SK-N-SH (cell line): ENCODE measurements at regions not wholly inside any gene's neighbourhood (a gene's known extent, or its start where the extent isn't known, plus 50 kb on each side); places are given as distances from the start of the nearest gene placed in this dataset.

Experiments used
- CTCF ChIA-PET: fragments of 300-600, 350-600 bp; formaldehyde crosslinking; extraction: SDS; loops from one replicate; lab custom pipeline; 2021; lab: Yijun Ruan, JAX
- POLR2A ChIA-PET: fragments of 350-600 bp; sonication (Branson Sonifier 250); formaldehyde crosslinking; extraction: SDS; loops from one replicate; lab custom pipeline; 2020; ENCODE audit warnings: antibody characterized with exemption, inconsistent platforms; lab: Yijun Ruan, JAX
- DNase-seq: peaks from one replicate; pipeline ENCODE4 v3.0.0; 2012
- H2AFZ ChIP-seq: fragments of 200-600 bp; sonication (generic); 2 replicates; pipeline ENCODE4 v1.8.1; 2016; ENCODE audit warnings: antibody characterized with exemption, mild to moderate bottlenecking, low read depth
- H3F3A ChIP-seq: fragments of 200-600 bp; sonication (generic); replicated peaks from 2 replicates; pipeline ENCODE3; 2016; ENCODE audit warnings: antibody characterized with exemption, mild to moderate bottlenecking; ENCODE audit not compliant: insufficient read depth
- H3K27ac ChIP-seq, 2 experiments: fragments of 200-500 bp in 1 of 2; fragments of 200-600 bp in 1 of 2; sonication (Bioruptor generic) in 1 of 2; sonication (generic), shearing (Covaris generic) in 1 of 2; 2 replicates each; pipeline versions ENCODE4 v1.5.1 to v1.6.1; 2014 to 2016; ENCODE audit warnings: low read depth in 2 of 2, inconsistent platforms in 1 of 2, low read length in 1 of 2, mild to moderate bottlenecking in 1 of 2, mixed read lengths in 1 of 2
- H3K27me3 ChIP-seq: fragments of 200-600 bp; sonication (generic), shearing (Covaris generic); 2 replicates; pipeline ENCODE4 v1.6.1; 2016; ENCODE audit warnings: mixed run types; ENCODE audit not compliant: insufficient read depth
- H3K36me3 ChIP-seq, 2 experiments: fragments of 200-500 bp in 1 of 2; fragments of 200-600 bp in 1 of 2; sonication (Bioruptor generic) in 1 of 2; sonication (generic) in 1 of 2; replicated peaks in 1 of 2; 2 replicates each; pipeline versions ENCODE3 to v1.5.1; 2014 to 2016; ENCODE audit warnings: low read length in 1 of 2, mild to moderate bottlenecking in 1 of 2; ENCODE audit not compliant: insufficient read depth in 2 of 2, control insufficient read depth in 1 of 2
- H3K4me1 ChIP-seq, 2 experiments: fragments of 200-500 bp in 1 of 2; fragments of 200-600 bp in 1 of 2; sonication (Bioruptor generic) in 1 of 2; sonication (generic), shearing (Covaris generic) in 1 of 2; 2 replicates each; pipeline versions ENCODE4 v1.5.1 to v1.6.1; 2014 to 2016; ENCODE audit warnings: low read depth in 1 of 2, low read length in 1 of 2, mixed run types in 1 of 2; ENCODE audit not compliant: insufficient read depth in 2 of 2, control insufficient read depth in 1 of 2
- H3K4me2 ChIP-seq: fragments of 200-600 bp; sonication (generic), shearing (Covaris generic); 2 replicates; pipeline ENCODE4 v1.6.1; 2017; ENCODE audit warnings: mixed run types
- H3K4me3 ChIP-seq, 2 experiments: fragments of 200-500 bp in 1 of 2; fragments of 200-600 bp in 1 of 2; sonication (Bioruptor generic) in 1 of 2; sonication (generic), shearing (Covaris generic) in 1 of 2; 2 replicates each; pipeline versions ENCODE4 v1.5.1 to v1.8.1; 2014 to 2016; ENCODE audit warnings: low read depth in 2 of 2, inconsistent platforms in 1 of 2, low read length in 1 of 2, mild to moderate bottlenecking in 1 of 2, mixed read lengths in 1 of 2, moderate library complexity in 1 of 2
- H3K79me2 ChIP-seq: fragments of 200-600 bp; sonication (generic); 2 replicates; pipeline ENCODE4 v1.8.1; 2017; ENCODE audit warnings: mild to moderate bottlenecking; ENCODE audit not compliant: insufficient read depth
- H3K9ac ChIP-seq: fragments of 200-600 bp; sonication (generic); 2 replicates; pipeline ENCODE4 v1.6.1; 2017; ENCODE audit warnings: mixed run types
- H3K9me2 ChIP-seq: fragments of 200-600 bp; sonication (generic); 2 replicates; pipeline ENCODE4 v1.6.1; 2017; ENCODE audit warnings: mixed run types
- H3K9me3 ChIP-seq: fragments of 200-600 bp; sonication (generic); 2 replicates; pipeline ENCODE4 v1.6.1; 2017; ENCODE audit warnings: mixed run types, mild to moderate bottlenecking, moderate library complexity
- H4K20me1 ChIP-seq: fragments of 200-600 bp; sonication (generic); 2 replicates; pipeline ENCODE4 v1.6.1; 2017; ENCODE audit warnings: mild to moderate bottlenecking, mixed run types; ENCODE audit not compliant: insufficient read depth
- ELF1 ChIP-seq: IDR thresholded peaks from 2 replicates; pipeline ENCODE4 v1.4.0; 2012
- EP300 ChIP-seq, 2 experiments: IDR thresholded peaks; 2 replicates each; pipeline versions ENCODE4 v1.4.0 to v1.6.1; 2012; ENCODE audit warnings: borderline replicate concordance in 1 of 2, low read depth in 1 of 2, low read length in 1 of 2
- FOXM1 ChIP-seq: IDR thresholded peaks from 2 replicates; pipeline ENCODE4 v1.4.0; 2012; ENCODE audit warnings: low read depth, mild to moderate bottlenecking
- MEF2A ChIP-seq: IDR thresholded peaks from 2 replicates; pipeline ENCODE4 v1.4.0; 2012; ENCODE audit warnings: low read depth, borderline replicate concordance
- MXI1 ChIP-seq: IDR thresholded peaks from 2 replicates; pipeline ENCODE4 v1.6.1; 2012; ENCODE audit warnings: mild to moderate bottlenecking, low read depth, low read length, improper control_type of control experiment
- NFIC ChIP-seq: IDR thresholded peaks from 2 replicates; pipeline ENCODE4 v1.4.0; 2012; ENCODE audit warnings: borderline replicate concordance
- TAF1 ChIP-seq: IDR thresholded peaks from 2 replicates; pipeline ENCODE4 v1.6.1; 2012; ENCODE audit warnings: low read depth, mild to moderate bottlenecking, low read length, moderate library complexity, borderline replicate concordance
- TCF12 ChIP-seq: IDR thresholded peaks from 2 replicates; pipeline ENCODE4 v1.4.0; 2012
- WGBS: methylation state at CpG from one replicate; pipeline ENCODE4 v1.1.6; 2017; ENCODE audit warnings: low lambda C conversion rate; 5-methylcytosine and 5-hydroxymethylcytosine counted together
- TF ChIP-seq, protein P1 (sequence below): IDR thresholded peaks from 2 replicates; pipeline ENCODE4; 2012
- TF ChIP-seq, protein P2 (sequence below): IDR thresholded peaks from 2 replicates; pipeline ENCODE4 v1.6.1; 2012; ENCODE audit warnings: mild to moderate bottlenecking, low read depth, low read length, moderate library complexity

DNA sequence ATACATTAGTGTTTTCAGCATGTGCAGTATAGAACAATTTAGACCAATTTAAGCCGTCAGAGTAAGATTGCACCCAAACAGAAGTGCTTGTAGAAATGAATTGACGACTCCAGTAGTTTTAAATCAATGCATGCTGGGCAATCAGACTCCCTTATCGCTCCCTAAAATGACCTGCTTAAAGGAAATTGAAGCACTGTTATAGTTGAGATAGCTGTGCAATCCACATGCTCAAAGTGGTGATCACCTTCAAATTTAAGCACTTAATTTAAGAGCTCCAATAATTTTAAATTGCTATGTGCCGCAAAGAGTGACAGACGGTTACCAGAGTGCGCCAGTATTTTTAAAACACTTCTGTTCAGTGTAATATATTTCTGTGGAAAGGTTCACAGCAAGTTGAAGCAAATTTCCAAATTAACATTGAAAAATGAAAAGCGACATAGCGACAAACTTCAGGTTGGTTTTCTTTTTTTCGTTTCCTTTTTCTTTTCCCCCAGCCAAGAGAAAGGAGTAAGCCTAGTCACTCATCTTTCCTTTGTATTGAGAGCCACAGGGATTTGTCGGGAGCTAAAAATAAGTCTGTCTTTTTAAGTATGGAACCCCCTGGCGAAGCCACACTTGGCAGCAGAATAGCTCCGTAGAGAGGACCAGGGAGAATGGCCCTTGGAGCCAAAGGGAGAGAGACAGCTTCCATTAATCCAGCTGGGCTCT is 436.4 kb upstream of the RBMS3 start:
- ChIA-PET CTCF (interaction anchor here (0.6 kb wide), 1 partner anchor 291 kb away, joined by 3 read pairs; no protein-coding TSS in a partner anchor), POLR2A (no interaction called here)
- DNase-seq = no peak
- no peak overlapping the region for H3K27ac ChIP-seq
- H3K9ac ChIP-seq = no peak overlapping the region
- no peak overlapping the region for H2AFZ ChIP-seq
- no peaks in the 10 kb centered on the region for H3K79me2 ChIP-seq
- no peaks in the 10 kb centered on the region for H3F3A ChIP-seq
- H3K4me2 ChIP-seq = no peak overlapping the region
- H3K27me3 ChIP-seq = no peaks in the 10 kb centered on the region
- H3K36me3 ChIP-seq = no peaks in the 10 kb centered on the region
- H3K4me3 ChIP-seq = no peak overlapping the region
- H4K20me1 ChIP-seq = no peaks in the 10 kb centered on the region
- no peaks in the 10 kb centered on the region for H3K9me3 ChIP-seq
- H3K4me1 ChIP-seq = peaks cover 0 to 11% of the 10 kb centered on the region in 2 experiments; a peak in 2 of 4 replicates
- H3K9me2 ChIP-seq = no peaks in the 10 kb centered on the region
- TF ChIP-seq ELF1 = no peak
- no peak for TF ChIP-seq NFIC
- TF ChIP-seq, protein P1, sequence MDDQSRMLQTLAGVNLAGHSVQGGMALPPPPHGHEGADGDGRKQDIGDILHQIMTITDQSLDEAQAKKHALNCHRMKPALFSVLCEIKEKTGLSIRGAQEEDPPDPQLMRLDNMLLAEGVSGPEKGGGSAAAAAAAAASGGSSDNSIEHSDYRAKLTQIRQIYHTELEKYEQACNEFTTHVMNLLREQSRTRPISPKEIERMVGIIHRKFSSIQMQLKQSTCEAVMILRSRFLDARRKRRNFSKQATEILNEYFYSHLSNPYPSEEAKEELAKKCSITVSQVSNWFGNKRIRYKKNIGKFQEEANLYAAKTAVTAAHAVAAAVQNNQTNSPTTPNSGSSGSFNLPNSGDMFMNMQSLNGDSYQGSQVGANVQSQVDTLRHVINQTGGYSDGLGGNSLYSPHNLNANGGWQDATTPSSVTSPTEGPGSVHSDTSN = no peak
- no peak for TF ChIP-seq MXI1
- no peak for TF ChIP-seq MEF2A
- TF ChIP-seq FOXM1 = no peak
- no peak for TF ChIP-seq TCF12
- WGBS = 75% methylated on average over 12 of the region's 12 CpGs

DNA sequence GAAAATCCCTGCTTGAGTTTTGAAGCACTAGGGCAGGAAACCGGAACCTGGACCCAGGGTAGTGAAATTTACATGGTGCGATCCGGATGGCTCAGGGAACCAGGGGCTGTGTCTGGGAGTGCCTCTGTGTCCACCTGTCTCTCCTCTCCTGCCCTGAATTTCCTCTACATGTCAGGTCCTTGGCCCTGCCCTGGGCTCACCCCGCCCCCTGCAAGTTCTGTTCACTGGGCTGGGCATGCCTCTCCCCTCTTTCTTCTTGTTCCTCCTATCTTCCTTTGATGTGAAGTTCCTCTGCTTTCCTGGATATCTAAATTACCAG is 435.9 kb upstream of the RBMS3 start:
- Histone ChIP-seq H3K36me3 (no peaks in the 10 kb centered on the region), H3K9me3 (no peaks in the 10 kb centered on the region), H3K27me3 (no peaks in the 10 kb centered on the region), H4K20me1 (no peaks in the 10 kb centered on the region), H3K9me2 (no peaks in the 10 kb centered on the region), H3K9ac (no peak overlapping the region), H3F3A (no peaks in the 10 kb centered on the region), H3K27ac (no peak overlapping the region), H3K4me1 (peaks cover 0 to 11% of the 10 kb centered on the region in 2 experiments; a peak in 3 of 4 replicates), H3K79me2 (no peaks in the 10 kb centered on the region), H2AFZ (no peak overlapping the region), H3K4me3 (no peak overlapping the region), H3K4me2 (no peak overlapping the region)
- CTCF ChIA-PET = interaction anchor here (0.6 kb wide), 1 partner anchor 292 kb away, joined by 3 read pairs; no protein-coding TSS in a partner anchor
- no peak for TF ChIP-seq TAF1
- TF ChIP-seq, protein P1 = no peak
- TF ChIP-seq, protein P2, sequence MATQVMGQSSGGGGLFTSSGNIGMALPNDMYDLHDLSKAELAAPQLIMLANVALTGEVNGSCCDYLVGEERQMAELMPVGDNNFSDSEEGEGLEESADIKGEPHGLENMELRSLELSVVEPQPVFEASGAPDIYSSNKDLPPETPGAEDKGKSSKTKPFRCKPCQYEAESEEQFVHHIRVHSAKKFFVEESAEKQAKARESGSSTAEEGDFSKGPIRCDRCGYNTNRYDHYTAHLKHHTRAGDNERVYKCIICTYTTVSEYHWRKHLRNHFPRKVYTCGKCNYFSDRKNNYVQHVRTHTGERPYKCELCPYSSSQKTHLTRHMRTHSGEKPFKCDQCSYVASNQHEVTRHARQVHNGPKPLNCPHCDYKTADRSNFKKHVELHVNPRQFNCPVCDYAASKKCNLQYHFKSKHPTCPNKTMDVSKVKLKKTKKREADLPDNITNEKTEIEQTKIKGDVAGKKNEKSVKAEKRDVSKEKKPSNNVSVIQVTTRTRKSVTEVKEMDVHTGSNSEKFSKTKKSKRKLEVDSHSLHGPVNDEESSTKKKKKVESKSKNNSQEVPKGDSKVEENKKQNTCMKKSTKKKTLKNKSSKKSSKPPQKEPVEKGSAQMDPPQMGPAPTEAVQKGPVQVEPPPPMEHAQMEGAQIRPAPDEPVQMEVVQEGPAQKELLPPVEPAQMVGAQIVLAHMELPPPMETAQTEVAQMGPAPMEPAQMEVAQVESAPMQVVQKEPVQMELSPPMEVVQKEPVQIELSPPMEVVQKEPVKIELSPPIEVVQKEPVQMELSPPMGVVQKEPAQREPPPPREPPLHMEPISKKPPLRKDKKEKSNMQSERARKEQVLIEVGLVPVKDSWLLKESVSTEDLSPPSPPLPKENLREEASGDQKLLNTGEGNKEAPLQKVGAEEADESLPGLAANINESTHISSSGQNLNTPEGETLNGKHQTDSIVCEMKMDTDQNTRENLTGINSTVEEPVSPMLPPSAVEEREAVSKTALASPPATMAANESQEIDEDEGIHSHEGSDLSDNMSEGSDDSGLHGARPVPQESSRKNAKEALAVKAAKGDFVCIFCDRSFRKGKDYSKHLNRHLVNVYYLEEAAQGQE = no peak
- no peak for TF ChIP-seq EP300 (IDR thresholded peaks at IDR 0.05; ENCODE audit: borderline replicate concordance in 1 of 2, low read depth in 1 of 2, low read length in 1 of 2)
- no peak for TF ChIP-seq FOXM1
- TF ChIP-seq ELF1 = no peak
- DNase-seq = no peak
- 84% methylated on average over 4 of the region's 4 CpGs for WGBS
- POLR2A ChIA-PET = no interaction called here
